Fibroblast of lung (primary cell): ENCODE measurements at regions not wholly inside any gene's neighbourhood (a gene's known extent, or its start where the extent isn't known, plus 50 kb on each side); places are given as distances from the start of the nearest gene placed in this dataset.

Experiments
- CTCF ChIP-seq, 2 donors: IDR thresholded peaks in 1 of 2; conservative IDR thresholded peaks in 1 of 2; 1 replicate in 1 of 2; 2 replicates in 1 of 2; pipeline ENCODE4 v1.5.1; 2011 to 2012; ENCODE audit warnings: low read length in 2 of 2, control low read depth in 1 of 2, inconsistent platforms in 1 of 2, low read depth in 1 of 2, mild to moderate bottlenecking in 1 of 2
- EZH2 ChIP-seq: IDR thresholded peaks from 2 replicates; pipeline ENCODE4 v1.5.1; 2012; ENCODE audit warnings: low read length, control low read depth, mild to moderate bottlenecking; ENCODE audit errors: missing control alignments

GRCh38 chr11:81487109-81487508, 1246.6 kb downstream of the FAM181B start:
- no peak for TF ChIP-seq EZH2
- no peak for TF ChIP-seq CTCF (conservative IDR thresholded peaks at IDR 0.05 in 1 of 2, IDR thresholded peaks at IDR 0.05 in 1 of 2; ENCODE audit: low read depth in 1 of 2, low read length in 2 of 2)
